Mesothelial cell of epicardium (in vitro differentiated cells): ENCODE measurements at regions not wholly inside any gene's neighbourhood (a gene's known extent, or its start where the extent isn't known, plus 50 kb on each side); places are given as distances from the start of the nearest gene placed in this dataset.

Experiments used
- DNase-seq, 2 experiments: peaks; one replicate each; pipeline ENCODE4 v3.0.0; 2021; ENCODE audit warnings: low spot score in 2 of 2; ENCODE audit not compliant: unreplicated experiment in 2 of 2
- H3K27ac Mint-ChIP-seq: 2 replicates; pipeline ENCODE4 v1.8.0; 2021; ENCODE audit warnings: mixed read lengths
- H3K27me3 Mint-ChIP-seq: 2 replicates; pipeline ENCODE4 v1.8.0; 2021; ENCODE audit warnings: low read depth, mixed read lengths
- H3K36me3 Mint-ChIP-seq: 2 replicates; pipeline ENCODE4 v1.8.0; 2021; ENCODE audit warnings: mixed read lengths
- H3K4me1 Mint-ChIP-seq: 2 replicates; pipeline ENCODE4 v1.8.0; 2021; ENCODE audit warnings: mixed read lengths
- H3K4me3 Mint-ChIP-seq: 2 replicates; pipeline ENCODE4 v1.8.0; 2021; ENCODE audit warnings: mild to moderate bottlenecking, moderate library complexity, mixed read lengths
- H3K9me3 Mint-ChIP-seq: 2 replicates; pipeline ENCODE4 v1.8.0; 2021; ENCODE audit warnings: mixed read lengths
- TF ChIP-seq, protein P1 (sequence below): fragments of 200-600 bp; sonication (generic); IDR thresholded peaks from one replicate; pipeline ENCODE4 v1.5.0; 2021; ENCODE audit warnings: antibody characterized with exemption; ENCODE audit not compliant: unreplicated experiment

DNA sequence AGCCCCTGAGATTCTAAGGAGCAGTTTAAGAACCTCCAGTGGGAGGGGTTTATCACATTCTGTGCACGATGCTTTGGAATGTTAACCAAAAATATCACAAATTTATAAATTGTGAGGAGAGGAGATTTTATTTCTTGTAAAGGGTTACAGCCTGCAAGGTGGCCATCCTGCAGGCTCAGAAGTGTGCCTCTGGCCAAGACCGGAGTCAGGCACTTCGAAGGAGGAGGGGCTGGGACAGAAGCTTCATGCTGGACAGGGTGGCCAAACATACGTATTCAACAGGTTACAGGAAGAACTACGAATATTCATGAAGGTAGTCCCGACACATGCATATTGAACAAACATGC, 144.1 kb upstream of the NCK2 start:
- Mint-ChIP-seq H3K27ac (no peak overlapping the region), H3K36me3 (no peaks in the 10 kb centered on the region), H3K27me3 (no peaks in the 10 kb centered on the region), H3K4me3 (no peak overlapping the region), H3K9me3 (no peaks in the 10 kb centered on the region), H3K4me1 (peaks cover 7% of the 10 kb centered on the region)
- DNase-seq = no peak
- TF ChIP-seq, protein P1, sequence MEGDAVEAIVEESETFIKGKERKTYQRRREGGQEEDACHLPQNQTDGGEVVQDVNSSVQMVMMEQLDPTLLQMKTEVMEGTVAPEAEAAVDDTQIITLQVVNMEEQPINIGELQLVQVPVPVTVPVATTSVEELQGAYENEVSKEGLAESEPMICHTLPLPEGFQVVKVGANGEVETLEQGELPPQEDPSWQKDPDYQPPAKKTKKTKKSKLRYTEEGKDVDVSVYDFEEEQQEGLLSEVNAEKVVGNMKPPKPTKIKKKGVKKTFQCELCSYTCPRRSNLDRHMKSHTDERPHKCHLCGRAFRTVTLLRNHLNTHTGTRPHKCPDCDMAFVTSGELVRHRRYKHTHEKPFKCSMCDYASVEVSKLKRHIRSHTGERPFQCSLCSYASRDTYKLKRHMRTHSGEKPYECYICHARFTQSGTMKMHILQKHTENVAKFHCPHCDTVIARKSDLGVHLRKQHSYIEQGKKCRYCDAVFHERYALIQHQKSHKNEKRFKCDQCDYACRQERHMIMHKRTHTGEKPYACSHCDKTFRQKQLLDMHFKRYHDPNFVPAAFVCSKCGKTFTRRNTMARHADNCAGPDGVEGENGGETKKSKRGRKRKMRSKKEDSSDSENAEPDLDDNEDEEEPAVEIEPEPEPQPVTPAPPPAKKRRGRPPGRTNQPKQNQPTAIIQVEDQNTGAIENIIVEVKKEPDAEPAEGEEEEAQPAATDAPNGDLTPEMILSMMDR = no peak

DNA sequence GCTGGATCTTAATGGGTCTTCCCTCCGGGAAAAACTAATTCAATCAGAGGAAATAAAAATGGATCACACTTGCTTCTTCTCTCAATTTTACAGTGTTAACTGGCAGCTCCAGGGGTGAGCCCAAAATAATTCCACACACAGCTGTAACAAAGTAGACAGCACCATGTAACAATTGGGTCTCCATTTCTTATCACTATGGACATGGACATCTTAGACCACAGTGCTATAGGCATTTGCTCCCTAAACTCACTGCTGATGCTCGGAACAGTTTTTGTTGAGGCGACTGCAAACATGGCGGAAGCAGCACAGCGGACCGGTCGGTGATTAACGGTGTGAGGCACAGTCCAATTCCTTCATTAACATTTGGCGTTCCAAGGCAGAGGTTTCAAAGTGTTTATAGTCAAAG, 144.7 kb upstream of the NCK2 start:
- TF ChIP-seq, protein P1 = no peak
- peaks cover 7% of the 10 kb centered on the region for H3K4me1 Mint-ChIP-seq
- no peaks in the 10 kb centered on the region for H3K27me3 Mint-ChIP-seq
- no peaks in the 10 kb centered on the region for H3K9me3 Mint-ChIP-seq
- H3K27ac Mint-ChIP-seq = no peak overlapping the region
- no peak for DNase-seq
- no peaks in the 10 kb centered on the region for H3K36me3 Mint-ChIP-seq
- no peak overlapping the region for H3K4me3 Mint-ChIP-seq

DNA sequence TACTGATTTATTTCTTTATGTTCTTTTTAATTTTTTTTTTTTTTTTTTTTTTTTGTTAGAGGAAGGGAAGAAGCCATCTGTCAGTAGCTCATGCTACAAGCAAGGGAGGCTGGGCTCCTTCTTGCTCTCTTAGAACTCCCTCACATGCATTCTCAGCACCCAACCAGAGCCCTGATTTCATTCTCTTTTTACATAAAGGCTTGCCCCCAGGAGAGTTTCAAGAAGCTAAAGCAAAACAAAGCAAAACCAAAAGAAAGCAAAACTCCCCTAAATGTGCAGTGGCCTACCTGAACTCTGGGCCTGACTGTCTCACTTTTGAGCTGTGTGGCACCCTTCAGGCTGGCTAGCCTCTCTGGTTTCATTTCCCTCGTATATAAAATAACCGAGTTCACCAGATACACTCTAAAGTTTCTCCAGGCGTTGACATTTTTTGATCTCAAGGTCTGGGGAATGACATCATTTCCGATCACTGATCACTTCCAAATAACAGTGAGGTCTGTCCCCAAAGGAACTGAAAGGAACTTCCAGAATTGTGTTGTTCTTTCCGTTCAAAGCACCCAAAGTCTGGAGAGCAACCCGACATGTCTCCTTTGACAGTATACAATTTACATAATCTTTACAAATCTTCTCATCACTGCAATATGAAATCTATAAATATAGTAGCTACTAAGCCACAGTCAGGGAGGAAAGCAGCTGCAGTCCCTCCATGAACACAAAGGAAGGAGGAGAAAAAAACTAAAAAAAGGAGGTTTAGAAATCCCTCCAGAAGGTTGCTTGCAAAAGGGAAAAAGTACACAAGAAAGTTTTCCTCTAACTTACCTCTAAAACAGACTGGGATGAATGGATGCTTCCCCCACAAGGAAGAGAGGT, 145.6 kb upstream of the NCK2 start:
- Mint-ChIP-seq H3K9me3 (no peaks in the 10 kb centered on the region), H3K4me1 (peaks cover 7% of the 10 kb centered on the region), H3K27ac (no peak overlapping the region), H3K27me3 (no peaks in the 10 kb centered on the region), H3K4me3 (no peak overlapping the region), H3K36me3 (no peaks in the 10 kb centered on the region)
- no peak for DNase-seq
- TF ChIP-seq, protein P1 = no peak

DNA sequence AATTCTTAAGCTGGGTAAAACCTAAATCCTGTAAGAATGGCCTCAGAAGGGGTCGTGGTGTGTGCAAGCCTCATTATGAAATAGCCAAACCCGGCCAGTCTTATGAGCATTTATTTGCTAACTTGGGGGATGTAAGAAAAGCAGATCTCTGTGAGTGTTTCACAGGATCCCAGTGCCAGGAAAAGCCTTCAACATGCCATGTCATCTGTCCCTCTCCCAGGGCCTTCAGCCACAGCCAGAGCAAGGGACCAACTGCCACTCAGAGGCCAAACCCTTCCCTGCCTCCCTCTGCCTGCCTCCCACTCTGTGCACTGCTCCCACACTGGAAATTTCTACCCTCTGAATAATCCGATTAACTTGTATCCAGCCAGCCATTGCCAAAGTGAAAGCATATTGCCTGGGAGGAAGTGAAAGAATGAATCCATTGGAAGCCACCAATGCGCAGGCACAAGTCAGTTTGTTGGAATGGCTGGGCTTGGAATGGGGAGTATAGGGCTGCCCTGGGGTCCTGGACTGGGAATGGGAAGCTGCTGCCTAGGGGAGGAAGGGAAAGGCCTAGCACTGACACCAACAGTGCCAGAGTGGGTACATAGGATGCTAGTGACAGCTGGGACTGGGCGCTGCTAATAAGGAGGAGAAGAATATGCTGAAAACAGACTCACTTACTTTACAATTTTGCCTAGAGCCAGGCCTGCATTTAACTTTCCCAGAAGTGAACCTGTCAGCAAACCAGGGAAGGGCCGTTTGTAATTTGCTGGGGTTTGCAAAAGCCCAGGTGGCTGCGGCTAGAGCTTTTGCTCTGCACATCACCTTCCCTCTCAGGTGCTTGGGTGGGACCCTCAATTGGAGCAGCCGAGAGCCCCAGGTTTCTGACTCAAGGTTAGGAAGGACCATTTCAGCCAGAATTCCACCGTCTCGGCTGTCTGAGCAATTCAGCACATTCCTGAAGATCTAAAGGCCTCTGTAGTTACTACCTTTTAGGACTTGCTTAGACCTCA, 146.6 kb upstream of the NCK2 start:
- Mint-ChIP-seq H3K4me1 (peaks cover 7% of the 10 kb centered on the region), H3K27ac (no peak overlapping the region), H3K27me3 (no peaks in the 10 kb centered on the region), H3K9me3 (no peaks in the 10 kb centered on the region), H3K36me3 (no peaks in the 10 kb centered on the region), H3K4me3 (no peak overlapping the region)
- TF ChIP-seq, protein P1 = no peak
- no peak for DNase-seq

DNA sequence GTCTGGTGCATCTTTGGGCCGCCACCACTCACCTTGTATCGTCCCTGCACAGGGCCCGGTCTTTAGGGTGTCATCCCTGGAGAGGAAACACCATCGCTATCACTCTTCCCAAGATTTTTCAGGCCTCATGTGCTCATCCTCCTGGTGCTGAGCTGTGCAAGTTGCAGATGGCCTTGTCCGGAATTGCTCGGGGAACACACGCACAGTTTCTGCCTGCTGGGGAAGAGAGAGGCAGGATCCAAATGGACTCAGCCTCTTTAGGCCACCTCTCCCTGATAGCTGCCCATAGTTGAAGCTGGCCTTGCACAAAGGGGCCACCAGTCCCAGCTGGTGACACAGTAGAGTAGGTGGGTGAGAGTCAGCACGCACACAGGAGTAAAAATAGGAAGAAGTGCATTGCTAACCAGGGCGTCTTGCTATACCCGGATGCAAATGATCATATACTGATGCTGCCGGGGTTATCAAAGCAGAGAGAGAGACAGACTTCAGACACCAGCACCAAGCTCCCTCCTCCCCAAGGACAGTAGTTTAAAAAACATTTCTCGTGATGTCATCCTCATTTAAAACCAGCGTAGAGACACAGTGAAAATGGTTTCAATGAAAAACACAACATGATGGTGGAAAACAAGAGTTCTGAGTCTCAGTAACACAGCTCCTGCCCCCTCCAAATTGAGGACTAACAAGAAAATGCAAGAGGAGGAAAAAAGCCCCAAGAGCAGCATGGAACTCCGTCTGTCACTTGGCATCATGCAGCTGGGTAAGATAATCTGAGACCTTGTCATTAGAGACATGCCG, 147.5 kb upstream of the NCK2 start:
- no peak overlapping the region for H3K4me3 Mint-ChIP-seq
- TF ChIP-seq, protein P1 = no peak
- H3K9me3 Mint-ChIP-seq = no peaks in the 10 kb centered on the region
- no peaks in the 10 kb centered on the region for H3K36me3 Mint-ChIP-seq
- H3K27me3 Mint-ChIP-seq = no peaks in the 10 kb centered on the region
- H3K4me1 Mint-ChIP-seq = peaks cover 7% of the 10 kb centered on the region
- no peak overlapping the region for H3K27ac Mint-ChIP-seq
- no peak for DNase-seq
